LNCaP clone FGC (cell line): ENCODE measurements at regions not wholly inside any gene's neighbourhood (a gene's known extent, or its start where the extent isn't known, plus 50 kb on each side); places are given as distances from the start of the nearest gene placed in this dataset.

ENCODE experiments used
- DNase-seq: peaks from one replicate; pipeline ENCODE4 v3.0.0-alpha.2; 2011; ENCODE audit warnings: low read depth
- H3K4me3 ChIP-seq: 2 replicates; pipeline ENCODE4 v1.5.1; 2011; ENCODE audit warnings: mild to moderate bottlenecking, low read depth, low read length, control low read depth
- CTCF ChIP-seq: IDR thresholded peaks from 2 replicates; pipeline ENCODE4 v1.5.1; 2012; ENCODE audit warnings: mild to moderate bottlenecking; ENCODE audit not compliant: control insufficient read depth, insufficient read depth; ENCODE audit errors: extremely low read depth

- H3K4me3 ChIP-seq, result no peak overlapping the region
- no peak for TF ChIP-seq CTCF
- no peak for DNase-seq
These were observed 289.2 kb upstream of the USP24 start for GRCh38 chr1:55504306-55504731.

GRCh38 chr1:55503663-55504305, 288.6 kb upstream of the USP24 start:
- no peak overlapping the region for H3K4me3 ChIP-seq
- DNase-seq, result no peak
- no peak for TF ChIP-seq CTCF

GRCh38 chr1:55500601-55501000, 285.4 kb upstream of the USP24 start:
- no peak for DNase-seq
- no peak for TF ChIP-seq CTCF
- no peak overlapping the region for H3K4me3 ChIP-seq

- no peak overlapping the region for H3K4me3 ChIP-seq
- no peak for TF ChIP-seq CTCF
- no peak for DNase-seq
These were observed 275.4 kb upstream of the USP24 start for GRCh38 chr1:55490547-55490946.

GRCh38 chr1:55484173-55484572, 269.0 kb upstream of the USP24 start:
- no peak for DNase-seq
- H3K4me3 ChIP-seq, result no peak overlapping the region
- TF ChIP-seq CTCF, result no peak

- no peak for DNase-seq
- TF ChIP-seq CTCF, result no peak
- no peak overlapping the region for H3K4me3 ChIP-seq
These were observed 268.4 kb upstream of the USP24 start for GRCh38 chr1:55483523-55483922.

GRCh38 chr1:55481634-55482033, 266.5 kb upstream of the USP24 start:
- TF ChIP-seq CTCF, result no peak
- no peak overlapping the region for H3K4me3 ChIP-seq
- DNase-seq, result no peak
